ENCODE measurements at regions not wholly inside any gene's neighbourhood (a gene's known extent, or its start where the extent isn't known, plus 50 kb on each side); places are given as distances from the start of the nearest gene placed in this dataset.

- TF ChIP-seq MAX (IDR thresholded peaks at IDR 0.05) (no peak), CREB1 (IDR thresholded peaks at IDR 0.05; ENCODE audit: low read depth) (no peak), EP300 (IDR thresholded peaks at IDR 0.05; ENCODE audit: borderline replicate concordance) (no peak), TCF12 (IDR thresholded peaks at IDR 0.05; ENCODE audit: low read depth) (no peak), RAD21 (IDR thresholded peaks at IDR 0.05; ENCODE audit: low read depth) (no peak), ZBTB7A (IDR thresholded peaks at IDR 0.05; ENCODE audit: low read depth) (no peak), EGR1 (IDR thresholded peaks at IDR 0.05) (no peak), CEBPB (IDR thresholded peaks at IDR 0.05) (no peak), TEAD4 (IDR thresholded peaks at IDR 0.05) (no peak), TAF1 (IDR thresholded peaks at IDR 0.05; ENCODE audit: low read depth) (no peak), FOXM1 (IDR thresholded peaks at IDR 0.05; ENCODE audit: borderline replicate concordance, low read depth) (no peak), YY1 (IDR thresholded peaks at IDR 0.05; ENCODE audit: low read depth) (no peak)
- TF ChIP-seq, protein P1, sequence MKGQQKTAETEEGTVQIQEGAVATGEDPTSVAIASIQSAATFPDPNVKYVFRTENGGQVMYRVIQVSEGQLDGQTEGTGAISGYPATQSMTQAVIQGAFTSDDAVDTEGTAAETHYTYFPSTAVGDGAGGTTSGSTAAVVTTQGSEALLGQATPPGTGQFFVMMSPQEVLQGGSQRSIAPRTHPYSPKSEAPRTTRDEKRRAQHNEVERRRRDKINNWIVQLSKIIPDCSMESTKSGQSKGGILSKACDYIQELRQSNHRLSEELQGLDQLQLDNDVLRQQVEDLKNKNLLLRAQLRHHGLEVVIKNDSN (IDR thresholded peaks at IDR 0.05): no peak
These were observed 67.0 kb upstream of the ABHD2 start for GRCh38 chr15:89021224-89021623.

All from Ishikawa (cell line).